HepG2 (cell line): ENCODE measurements at regions not wholly inside any gene's neighbourhood (a gene's known extent, or its start where the extent isn't known, plus 50 kb on each side); places are given as distances from the start of the nearest gene placed in this dataset.

ENCODE experiments used
- SNAPC4 ChIP-seq: sonication (generic); formaldehyde crosslinking; IDR thresholded peaks from 2 replicates; pipeline ENCODE4 v1.4.0; 2020; ENCODE audit warnings: mild to moderate bottlenecking, missing genetic modification reagents
- ZNF550 ChIP-seq: sonication (generic); formaldehyde crosslinking; IDR thresholded peaks from 2 replicates; pipeline ENCODE4 v1.4.0; 2020; ENCODE audit warnings: mild to moderate bottlenecking, missing genetic modification reagents, borderline replicate concordance
- ZNF567 ChIP-seq: sonication (generic); formaldehyde crosslinking; IDR thresholded peaks from 2 replicates; pipeline ENCODE4 v1.8.1; 2023; ENCODE audit warnings: mild to moderate bottlenecking, missing genetic modification reagents, borderline replicate concordance
- TF ChIP-seq, protein P1 (sequence below): IDR thresholded peaks from 2 replicates; pipeline ENCODE4 v1.6.1; 2012; ENCODE audit warnings: low read depth, low read length, improper control_type of control experiment
- TF ChIP-seq, protein P2 (sequence below): sonication (generic); formaldehyde crosslinking; IDR thresholded peaks from 2 replicates; pipeline ENCODE4 v1.5.0; 2020; ENCODE audit warnings: mild to moderate bottlenecking, missing genetic modification reagents

DNA sequence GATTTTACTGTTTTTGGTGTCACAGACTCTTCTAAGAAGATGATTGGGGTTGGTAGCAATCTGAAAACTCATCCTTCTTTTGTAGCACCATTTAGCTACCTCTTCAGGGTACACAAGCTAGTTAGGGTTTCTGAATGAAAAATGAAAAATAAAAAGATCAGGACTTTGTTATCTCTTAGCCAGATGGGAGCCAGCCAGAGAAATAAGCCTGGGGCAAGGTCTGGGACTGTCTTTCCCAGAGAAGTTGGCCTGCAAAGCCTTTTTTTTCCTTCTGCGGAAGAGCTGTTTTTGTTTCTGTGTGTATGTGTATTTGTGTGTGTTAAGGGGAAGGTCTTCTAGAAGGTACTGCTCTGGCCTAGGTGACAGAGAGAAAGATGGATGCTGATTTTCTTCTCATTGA lies 150.7 kb upstream of the AGTR1 start (continued):
- TF ChIP-seq SNAPC4 (CRISPR knock-in tag) (no peak), ZNF567 (CRISPR knock-in tag) (no peak), ZNF550 (no peak)
- TF ChIP-seq, protein P1, sequence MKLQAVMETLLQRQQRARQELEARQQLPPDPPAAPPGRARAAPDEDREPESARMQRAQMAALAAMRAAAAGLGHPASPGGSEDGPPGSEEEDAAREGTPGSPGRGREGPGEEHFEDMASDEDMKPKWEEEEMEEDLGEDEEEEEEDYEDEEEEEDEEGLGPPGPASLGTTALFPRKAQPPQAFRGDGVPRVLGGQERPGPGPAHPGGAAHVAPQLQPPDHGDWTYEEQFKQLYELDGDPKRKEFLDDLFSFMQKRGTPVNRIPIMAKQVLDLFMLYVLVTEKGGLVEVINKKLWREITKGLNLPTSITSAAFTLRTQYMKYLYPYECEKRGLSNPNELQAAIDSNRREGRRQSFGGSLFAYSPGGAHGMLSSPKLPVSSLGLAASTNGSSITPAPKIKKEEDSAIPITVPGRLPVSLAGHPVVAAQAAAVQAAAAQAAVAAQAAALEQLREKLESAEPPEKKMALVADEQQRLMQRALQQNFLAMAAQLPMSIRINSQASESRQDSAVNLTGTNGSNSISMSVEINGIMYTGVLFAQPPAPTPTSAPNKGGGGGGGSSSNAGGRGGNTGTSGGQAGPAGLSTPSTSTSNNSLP, result no peak
- TF ChIP-seq, protein P2, sequence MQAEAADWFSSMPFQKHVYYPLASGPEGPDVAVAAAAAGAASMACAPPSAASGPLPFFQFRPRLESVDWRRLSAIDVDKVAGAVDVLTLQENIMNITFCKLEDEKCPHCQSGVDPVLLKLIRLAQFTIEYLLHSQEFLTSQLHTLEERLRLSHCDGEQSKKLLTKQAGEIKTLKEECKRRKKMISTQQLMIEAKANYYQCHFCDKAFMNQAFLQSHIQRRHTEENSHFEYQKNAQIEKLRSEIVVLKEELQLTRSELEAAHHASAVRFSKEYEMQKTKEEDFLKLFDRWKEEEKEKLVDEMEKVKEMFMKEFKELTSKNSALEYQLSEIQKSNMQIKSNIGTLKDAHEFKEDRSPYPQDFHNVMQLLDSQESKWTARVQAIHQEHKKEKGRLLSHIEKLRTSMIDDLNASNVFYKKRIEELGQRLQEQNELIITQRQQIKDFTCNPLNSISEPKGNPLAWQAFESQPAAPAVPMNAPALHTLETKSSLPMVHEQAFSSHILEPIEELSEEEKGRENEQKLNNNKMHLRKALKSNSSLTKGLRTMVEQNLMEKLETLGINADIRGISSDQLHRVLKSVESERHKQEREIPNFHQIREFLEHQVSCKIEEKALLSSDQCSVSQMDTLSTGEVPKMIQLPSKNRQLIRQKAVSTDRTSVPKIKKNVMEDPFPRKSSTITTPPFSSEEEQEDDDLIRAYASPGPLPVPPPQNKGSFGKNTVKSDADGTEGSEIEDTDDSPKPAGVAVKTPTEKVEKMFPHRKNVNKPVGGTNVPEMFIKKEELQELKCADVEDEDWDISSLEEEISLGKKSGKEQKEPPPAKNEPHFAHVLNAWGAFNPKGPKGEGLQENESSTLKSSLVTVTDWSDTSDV (CRISPR knock-in tag), result no peak
